Stimulated activated CD8-positive, alpha-beta memory T cell treated with anti-CD3 and anti-CD28 coated beads, Interleukin-7, amount 100 ng/mL, for 24 hours (primary cell): ENCODE measurements at regions not wholly inside any gene's neighbourhood (a gene's known extent, or its start where the extent isn't known, plus 50 kb on each side); places are given as distances from the start of the nearest gene placed in this dataset.
"Not testable (repeated sequence)": the region's sequence is repeated elsewhere in the genome, so short reads cannot be mapped to it uniquely, and the experiment has no call there.

Experiments used
- DNase-seq: peaks from one replicate; pipeline ENCODE4 v3.0.0-alpha.2; 2020; ENCODE audit warnings: low read depth

DNA sequence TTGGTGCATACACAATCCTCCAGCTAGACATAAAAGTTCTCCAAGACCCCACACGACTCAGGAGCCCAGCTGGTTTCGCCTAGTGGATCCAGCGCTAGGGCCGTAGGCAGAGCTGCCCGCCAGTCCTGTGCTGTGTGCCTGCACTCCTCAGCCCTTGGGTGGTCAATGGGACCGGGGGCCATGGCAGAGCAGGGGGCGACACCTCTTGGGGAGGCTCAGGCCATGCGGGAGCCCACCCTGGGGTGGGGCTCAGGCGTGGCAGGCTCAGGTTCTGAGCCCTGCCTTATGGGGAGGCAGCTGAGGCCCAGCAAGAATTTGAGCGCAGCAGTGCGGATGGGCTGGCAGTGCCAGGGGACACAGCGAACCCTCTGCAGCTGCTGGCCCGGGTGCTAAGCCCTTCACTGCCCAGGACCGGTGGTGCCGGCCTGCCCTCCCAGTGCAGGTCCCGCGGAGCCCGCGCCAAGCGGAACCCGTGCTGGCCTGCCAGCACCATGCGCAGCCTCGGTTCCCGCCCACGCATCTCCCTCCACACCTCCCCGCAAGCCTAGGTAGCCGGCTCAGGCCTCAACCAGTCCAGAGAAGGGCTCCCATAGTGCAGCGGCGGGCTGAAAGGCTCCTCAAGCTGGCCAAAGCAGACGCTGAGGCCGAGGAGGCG is 1566.6 kb upstream of the SLC39A10 start:
- DNase-seq: no peak

DNA sequence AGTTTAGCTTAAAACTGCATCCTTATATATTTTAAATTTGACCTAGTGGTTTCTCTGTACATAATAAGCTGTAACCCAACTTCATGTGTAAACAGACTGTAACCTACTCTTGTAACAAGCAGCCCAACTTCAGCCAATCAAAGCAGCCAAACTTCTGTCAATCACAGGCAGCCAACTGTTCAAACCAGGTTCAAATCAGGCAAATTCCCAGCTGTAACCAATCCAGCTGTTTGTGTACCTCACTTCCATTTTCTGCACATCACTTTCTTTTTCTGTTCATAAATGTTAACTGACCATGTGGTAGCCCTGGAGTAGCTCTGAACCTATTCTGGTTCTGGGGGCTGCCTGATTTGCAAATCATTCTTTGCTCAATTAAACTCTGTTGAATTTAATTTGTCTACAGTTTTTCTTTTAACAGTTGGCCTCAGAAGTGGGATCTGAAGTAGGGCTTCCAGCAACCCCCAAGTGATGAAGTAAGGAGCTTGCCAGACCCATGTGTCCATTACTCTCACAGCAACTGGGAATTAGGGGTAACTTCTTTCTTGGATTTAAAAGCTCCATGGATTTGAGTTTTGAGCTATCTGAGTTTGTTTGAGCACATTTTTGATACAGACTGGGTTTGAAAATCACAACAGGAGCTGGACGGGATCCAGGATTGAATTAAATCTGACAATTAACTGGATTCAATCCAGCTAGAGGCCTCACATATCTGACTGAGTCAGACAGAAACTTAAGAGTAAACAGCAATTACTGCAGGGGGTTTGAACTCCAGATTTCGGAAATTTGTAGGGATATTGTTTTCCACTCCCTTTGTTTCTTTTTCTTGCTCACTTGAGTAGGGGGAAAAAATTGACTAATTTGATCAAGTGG is 1569.7 kb upstream of the SLC39A10 start:
- no peak for DNase-seq

DNA sequence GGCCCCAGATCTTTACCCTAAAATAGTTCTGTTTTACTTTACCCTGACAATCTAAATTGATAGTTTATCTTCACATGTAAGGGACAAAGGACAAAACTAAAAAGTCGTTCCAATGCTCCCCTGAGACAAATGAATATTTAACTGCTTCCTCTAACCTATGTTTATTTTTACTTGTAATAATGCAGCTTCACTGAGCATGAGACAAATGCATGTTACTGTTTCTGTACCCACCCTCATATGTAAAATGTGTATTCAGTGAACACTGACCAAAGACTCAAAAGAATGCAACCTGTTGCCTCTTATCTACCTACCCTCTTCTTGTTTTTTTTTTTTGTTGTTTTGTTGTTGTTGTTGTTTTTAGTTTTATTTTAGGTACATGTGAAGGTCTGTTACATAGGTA is 1570.9 kb upstream of the SLC39A10 start:
- no peak for DNase-seq

DNA sequence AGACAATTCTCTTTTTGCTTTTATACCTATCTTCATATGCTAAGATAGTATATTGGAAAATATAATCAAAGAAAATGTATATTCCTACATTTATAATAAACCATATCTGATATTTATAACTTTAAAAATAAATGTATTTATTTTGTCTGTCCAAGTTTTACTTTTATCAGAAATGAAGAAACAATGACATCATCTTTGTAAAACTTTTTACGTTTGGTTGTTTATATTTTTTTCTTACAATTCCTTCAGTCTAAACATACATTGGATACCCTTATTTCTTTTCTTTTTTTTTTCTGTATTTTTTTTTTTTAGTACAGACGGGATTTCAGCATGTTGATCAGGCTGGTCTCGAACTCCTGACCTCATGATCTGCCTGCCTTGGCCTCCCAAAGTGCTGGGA is 1577.0 kb upstream of the SLC39A10 start:
- DNase-seq: no peak

DNA sequence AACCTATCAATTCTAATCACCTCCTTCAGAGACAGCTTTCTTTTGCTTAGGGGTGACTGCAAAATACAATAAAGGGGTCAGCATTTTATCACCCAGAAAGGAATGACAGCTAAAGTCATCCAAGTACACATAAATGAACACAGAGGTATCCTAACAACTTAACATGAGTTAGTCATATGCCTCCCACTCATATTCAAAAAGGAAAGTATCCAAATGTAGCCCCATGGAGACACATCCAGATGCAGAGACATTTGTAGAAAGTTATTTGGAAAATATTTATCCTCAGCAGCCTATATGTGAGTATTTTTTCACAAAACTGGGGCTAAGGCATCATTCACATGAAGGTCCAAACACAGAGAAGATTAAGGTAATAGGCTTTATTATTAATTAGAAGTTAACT is 1579.7 kb upstream of the SLC39A10 start:
- DNase-seq: no peak

DNA sequence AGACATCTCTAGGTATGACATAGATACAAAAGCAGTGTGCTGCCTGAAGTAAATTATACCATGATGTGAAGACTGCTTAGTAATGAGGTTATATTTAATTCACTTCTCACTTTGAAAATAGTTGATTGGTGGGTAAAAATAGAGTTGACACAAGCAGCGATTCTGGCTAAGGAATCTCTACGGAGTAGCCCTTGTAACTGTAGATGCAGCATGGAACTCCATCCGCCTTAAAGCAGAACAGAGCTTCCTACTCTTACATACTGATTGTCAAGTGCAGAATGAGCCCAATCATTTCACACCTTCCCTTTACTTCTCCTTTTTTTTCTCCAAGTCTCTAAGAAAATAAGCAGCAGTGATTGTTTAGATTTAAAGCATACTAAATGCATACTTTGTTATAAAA is 1594.6 kb upstream of the SLC39A10 start:
- DNase-seq: no peak

DNA sequence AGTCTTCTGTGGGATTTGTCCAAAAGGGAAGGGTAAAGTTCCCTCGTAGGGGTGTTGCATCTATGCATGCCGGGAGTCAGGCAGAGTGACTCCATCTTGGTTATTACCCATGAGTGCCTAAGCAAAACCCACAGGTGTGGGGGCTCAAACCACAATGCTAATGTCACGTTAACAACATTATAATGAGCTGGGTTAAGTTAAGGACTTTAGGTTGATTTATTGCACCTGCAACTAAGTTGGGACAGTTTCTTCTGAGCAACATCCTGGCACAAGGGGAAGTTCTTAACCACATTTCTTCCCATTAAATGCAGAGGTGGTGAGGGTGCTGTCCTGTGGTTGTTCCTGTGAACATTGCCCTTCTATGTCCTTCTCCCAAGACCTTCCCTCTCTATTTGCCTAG is 1596.8 kb upstream of the SLC39A10 start:
- no peak for DNase-seq

DNA sequence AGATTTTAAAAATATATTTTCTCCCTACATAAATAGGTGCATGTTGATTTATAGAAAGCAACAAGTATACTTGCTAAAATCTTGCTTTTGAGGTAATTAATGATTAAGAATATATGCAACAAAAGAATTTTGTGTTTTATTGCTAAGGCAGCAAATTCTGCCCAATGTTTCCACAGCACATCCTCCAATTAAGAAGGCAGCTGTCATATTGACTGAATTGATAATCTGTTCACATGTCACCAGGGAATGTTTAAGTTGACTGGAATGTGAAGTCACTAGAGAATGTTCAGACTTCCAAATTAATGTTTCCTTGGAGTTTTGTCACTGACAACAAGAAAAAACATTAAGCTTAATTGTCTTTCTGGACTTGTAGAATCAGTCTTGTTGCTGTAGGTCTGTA is 1602.7 kb upstream of the SLC39A10 start:
- no peak for DNase-seq

DNA sequence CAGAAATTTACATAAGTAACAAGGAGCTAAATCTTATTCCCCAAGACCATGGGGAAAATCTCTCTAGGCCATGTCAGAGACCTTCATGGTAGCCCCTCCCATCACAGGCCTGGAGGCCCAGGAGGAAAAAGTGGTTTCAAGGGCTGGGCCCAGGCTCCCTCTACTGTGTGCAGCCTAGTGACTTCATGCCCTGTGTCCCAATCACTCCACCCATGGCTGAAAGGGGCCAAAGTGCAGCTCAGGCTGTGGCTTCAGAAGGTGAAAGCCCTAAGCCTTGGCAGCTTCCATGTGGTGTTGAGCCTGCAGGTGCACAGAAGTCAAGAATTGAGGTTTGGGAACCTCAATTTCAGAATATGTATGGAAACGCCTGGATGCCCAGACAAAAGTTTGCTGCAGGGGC is 1612.7 kb upstream of the SLC39A10 start:
- no peak for DNase-seq

DNA sequence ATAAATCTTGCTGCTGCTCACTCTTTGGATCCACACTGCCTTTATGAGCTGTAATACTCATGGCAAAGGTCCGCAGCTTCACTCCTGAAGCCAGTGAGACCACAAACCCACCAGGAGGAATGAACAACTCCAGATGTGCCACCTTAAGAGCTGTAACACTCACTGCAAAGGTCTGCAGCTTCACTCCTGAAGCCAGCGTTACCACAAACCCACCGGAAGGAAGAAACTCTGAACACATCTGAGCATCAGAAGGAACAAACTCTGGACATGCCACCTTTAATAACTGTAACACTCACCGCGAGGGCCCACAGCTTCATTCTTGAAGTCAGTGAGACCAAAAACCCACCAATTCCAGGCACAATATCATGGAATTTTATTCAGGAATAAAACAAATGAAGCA is 1635.9 kb upstream of the SLC39A10 start:
- DNase-seq: not testable (repeated sequence)

DNA sequence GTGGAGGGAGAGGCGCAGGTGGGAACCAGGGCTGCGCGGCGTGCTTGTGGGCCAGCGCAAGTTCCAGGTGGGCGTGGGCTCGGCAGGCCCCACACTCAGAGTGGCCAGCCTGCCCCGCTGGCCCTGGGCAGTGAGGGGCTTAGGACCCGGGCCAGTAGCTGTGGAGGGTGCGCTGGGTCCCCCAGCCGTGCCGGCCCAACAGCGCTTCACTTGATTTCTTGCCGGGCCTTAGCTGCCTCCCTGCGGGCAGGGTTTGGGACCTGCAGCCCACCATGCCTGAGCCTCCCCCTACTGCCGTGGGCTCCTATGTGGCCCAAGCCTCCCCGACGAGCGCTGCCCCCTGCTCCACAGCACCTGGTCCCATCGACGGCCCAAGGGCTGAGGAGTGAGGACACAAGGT is 1636.9 kb upstream of the SLC39A10 start:
- no peak for DNase-seq

DNA sequence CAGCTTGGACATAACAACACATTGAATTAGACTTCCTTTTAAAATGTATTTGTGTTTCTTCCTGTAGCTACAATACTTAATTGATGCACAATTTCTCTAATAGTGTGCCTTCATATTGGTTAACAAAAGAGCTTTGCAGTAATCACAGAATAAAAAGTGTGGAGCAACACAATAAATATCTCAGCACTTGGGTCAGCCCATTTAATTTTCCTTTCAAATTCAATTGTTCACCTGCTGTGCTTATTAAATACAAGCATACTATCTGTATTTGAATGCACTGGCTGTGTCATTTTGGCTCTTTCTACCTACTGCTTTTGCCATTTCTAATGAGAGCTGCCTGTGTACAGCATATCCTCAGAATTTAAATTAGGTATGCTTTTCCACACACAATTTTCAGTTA is 1641.3 kb upstream of the SLC39A10 start:
- no peak for DNase-seq

DNA sequence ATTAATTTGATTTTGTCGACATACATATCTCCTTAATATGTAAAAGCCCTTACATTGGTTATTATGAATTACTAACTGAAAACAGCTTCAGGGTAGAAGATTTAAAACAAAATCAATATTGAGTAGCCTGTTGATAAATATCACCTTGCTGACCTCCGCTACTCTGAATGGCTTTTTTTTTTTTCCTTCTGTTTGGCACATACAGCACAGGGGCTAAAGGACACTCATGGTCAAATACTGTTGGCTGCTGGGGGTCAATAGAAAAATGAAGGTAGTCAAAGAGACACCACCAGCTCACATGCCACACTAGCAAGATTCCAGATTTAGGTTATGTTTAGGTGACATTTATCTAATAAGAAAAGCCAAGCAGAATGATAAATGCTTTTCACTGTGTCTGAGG is 1642.4 kb upstream of the SLC39A10 start:
- DNase-seq: no peak

DNA sequence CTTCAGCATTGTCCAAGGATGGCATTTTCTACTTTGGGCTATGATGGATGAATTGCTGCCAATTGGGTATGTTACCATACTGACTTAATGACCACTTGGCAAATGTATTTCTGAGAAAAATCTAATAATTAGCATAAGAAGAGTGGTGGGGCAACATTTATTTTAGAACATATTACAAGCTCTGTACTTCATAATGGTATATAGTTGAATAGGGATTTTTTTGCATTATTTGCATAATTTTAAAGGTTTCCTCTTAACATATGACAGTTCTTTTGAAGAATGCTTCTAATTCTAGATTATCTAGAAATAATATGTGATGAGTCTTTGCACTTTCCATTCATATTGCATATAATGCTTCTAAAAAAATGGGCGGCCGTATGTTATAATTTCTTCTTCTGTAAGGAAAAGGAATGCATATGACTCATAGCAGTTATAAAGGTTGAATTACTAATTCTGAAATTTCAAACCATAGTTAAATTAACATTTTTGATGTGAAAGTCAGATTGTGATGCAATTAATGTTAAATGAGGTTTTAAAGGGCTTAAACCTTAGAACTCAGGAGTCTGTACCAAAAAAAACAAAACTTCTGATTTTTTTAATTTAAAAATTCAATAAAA is 1652.3 kb upstream of the SLC39A10 start:
- DNase-seq: no peak

DNA sequence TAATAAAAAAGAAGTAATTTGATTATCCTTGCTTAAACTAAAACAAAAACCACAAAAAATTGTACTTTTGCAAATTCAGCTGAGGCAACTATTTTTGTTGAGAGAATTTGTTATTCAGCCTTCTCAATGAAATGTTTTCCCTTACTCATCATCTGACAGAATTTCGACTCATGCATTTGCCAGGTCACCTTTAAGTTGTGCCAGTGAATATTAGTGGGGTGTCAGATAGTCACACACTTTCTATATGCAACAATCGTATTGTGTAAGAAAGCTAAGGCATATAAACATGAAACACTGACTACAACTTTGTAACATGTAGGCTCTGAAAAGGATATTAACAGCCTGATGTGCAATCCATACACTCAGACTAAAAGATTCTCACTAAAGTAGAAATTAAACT is 1653.1 kb upstream of the SLC39A10 start:
- DNase-seq: no peak

DNA sequence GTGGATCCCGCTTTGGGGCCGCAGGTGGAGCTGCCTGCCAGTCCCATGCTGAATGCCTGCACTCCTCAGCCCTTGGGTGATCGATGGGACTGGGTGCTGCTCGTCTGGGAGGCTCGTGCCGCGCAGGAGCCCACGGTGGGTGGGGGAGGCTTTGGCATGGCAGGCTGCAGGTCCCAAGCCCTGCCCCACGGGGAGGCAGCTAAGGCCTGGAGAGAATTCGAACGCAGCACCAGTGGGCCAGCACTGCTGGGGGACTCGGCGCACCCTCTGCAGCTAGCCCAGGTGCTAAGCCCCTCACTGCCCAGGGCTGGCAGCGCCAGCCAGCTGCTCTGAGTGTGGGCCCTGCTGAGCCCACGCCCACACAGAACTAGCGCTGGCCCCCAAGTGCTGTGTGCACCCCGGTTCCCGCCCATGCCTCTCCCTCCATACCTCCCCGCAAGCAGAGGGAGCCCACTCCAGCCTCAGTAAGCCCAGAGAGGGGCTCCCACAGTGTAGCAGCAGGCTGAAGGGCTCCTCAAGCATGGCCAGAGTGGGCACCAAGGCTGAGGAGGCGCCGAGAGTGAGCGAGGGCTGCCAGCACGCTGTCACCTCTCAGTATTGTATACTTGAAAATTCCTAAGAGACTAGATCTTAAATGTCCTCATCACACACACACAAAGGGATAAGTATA is 1654.2 kb upstream of the SLC39A10 start:
- DNase-seq: no peak

DNA sequence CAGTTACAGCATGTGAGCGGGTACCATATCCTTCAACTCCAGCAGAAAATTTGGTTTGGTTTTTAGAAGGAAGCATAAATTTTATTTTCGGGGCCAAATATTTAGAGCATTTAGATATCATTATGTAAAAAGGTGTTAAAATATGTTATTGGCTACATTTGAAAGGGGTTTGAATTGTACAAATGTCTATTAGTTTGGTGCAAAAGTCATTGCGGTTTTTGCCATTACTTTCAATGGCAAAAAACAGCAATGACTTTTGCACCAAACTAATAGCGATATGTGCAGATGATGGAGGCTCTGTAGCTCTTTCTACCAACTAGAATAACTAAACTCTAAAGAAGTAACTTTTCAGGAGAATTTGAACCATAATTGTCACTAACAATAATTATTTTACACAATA is 1666.2 kb upstream of the SLC39A10 start:
- DNase-seq: no peak

DNA sequence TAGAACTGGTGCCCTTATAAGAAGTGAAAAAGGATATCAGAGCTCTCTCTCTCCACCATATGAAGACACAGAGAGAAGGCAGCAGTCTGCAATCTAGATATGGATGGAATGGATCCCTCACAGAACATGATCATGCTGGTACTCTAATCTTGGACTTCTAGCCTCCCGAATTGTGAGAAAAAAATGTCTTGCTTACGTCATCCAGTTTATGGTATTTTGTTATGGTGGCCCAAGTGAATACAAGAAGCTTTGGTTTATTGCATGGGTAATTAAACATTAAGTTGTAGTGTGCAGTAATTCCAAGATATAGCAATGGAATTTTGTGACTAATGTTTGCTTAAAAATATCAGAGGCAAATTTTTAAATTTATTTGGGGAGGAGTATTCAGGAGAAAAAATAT is 1667.4 kb upstream of the SLC39A10 start:
- no peak for DNase-seq

DNA sequence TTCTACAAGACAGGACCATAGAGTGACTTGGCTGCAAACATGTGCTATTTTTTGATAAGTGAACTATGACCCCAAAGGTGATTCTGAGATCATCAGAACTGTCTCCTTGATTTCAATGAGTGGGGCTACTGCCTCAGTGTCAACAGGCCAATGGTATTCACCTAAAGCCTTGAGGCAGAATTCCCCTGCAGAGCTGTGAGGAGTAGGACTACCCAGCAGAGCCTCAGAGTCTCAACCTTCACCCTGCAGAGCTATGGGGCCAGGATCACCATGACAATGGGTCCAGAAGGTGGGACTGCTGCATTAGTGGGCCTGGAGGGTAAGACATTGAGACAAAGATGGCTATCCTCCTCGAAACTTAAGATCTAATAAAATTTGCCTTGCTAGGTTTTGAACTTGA is 1668.2 kb upstream of the SLC39A10 start:
- DNase-seq: no peak

DNA sequence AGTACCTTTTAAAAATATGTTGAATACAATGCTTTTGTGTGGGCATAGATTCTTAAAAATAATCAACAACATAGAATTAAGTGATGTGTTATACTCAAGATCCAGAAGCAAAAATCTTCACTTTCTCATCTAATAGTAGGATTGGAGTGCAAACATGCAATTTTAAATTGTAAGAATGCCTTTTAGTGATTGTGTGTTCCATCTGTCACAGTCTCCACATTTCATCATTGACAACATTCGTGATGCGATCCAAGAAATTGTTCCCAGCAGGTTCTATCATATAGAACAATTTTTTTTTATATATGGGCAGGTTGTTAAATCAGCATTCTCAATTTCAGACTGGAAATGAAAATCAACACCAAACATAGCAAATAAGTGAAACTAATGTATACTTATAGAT is 1671.8 kb upstream of the SLC39A10 start:
- DNase-seq: no peak

DNA sequence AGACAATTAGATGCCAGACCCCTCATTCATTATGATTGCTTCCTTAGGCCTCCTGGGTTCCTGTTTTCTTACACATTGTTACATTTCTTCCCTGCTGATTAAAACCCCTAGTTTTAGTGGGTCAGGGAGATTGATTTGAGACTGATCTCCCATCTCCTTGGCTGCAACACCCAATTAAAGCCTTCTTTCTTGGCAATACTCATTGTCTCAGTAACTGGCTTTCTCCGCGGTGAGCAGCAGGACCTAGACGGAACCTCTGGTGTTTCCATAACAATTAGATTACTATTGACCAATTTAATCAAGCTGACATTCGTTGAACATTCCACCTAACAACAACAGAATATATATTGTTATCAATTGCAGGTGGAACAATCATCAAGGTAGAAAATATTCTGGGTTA is 1676.4 kb upstream of the SLC39A10 start:
- DNase-seq: no peak

DNA sequence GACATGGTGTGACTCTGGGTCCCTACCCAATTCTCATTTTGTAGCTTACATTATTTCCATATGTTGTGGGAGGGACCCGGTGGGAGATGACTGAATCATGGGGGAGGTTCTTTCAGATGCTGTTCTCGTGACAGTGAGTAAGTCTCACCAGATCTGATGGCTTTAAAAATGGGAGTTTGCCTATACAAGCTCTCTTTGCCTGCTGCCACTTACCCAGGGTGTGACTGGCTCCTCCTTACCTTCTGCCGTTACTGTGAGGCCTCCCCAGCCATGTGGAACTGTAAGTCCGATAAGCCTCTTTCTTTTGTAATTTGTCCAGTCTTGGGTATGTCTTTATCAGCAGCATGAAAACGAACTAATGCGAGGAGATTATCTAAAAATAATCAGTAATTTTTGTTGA is 1683.2 kb upstream of the SLC39A10 start:
- DNase-seq: no peak

DNA sequence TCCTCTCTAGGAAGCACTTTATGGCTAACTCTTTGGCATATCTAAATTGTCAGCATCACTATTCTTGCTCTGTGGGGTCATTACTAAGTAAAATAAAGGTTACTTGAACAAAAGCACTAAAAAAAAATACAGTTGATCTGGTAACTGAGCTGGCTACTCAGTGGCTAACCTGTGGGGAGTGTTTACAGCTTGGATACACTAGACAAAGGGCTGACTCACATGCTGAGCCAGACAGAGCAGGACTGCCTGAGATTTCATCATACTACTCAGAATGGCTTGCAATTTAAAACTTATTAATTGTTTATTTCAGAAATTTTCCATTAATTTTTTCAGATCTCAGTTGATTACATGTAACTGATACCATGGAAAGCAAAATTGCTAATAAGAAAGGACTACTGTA is 1690.4 kb upstream of the SLC39A10 start:
- no peak for DNase-seq
